Body of pancreas (tissue), 4 donors: ENCODE measurements at regions not wholly inside any gene's neighbourhood (a gene's known extent, or its start where the extent isn't known, plus 50 kb on each side); places are given as distances from the start of the nearest gene placed in this dataset.

Source experiments
- CTCF ChIP-seq, 7 experiments: fragments of 450-650 bp in 4 of 7; fragments of 200-600 bp in 3 of 7; sonication (generic) in 3 of 7; IDR thresholded peaks; one replicate each; pipeline ENCODE4 v1.5.1; 2016 to 2019; ENCODE audit warnings: antibody characterized with exemption in 7 of 7
- POLR2A ChIP-seq, 3 donors: fragments of 450-650 bp; IDR thresholded peaks; one replicate each; pipeline ENCODE4 v1.6.1; 2016; ENCODE audit warnings: antibody characterized with exemption in 3 of 3, mild to moderate bottlenecking in 2 of 3

- TF ChIP-seq CTCF (IDR thresholded peaks at IDR 0.05) = no peak
- no peak for TF ChIP-seq POLR2A (IDR thresholded peaks at IDR 0.05)
Measured at GRCh38 chr3:157647820-157648219, 144.6 kb upstream of the VEPH1 start.
